ENCODE measurements at regions not wholly inside any gene's neighbourhood (a gene's known extent, or its start where the extent isn't known, plus 50 kb on each side); places are given as distances from the start of the nearest gene placed in this dataset.
A peak's percentile ranks its signal among the peaks of the same experiment; 100 is the strongest.

- DNase-seq: no peak
- Histone ChIP-seq H3K36me3 (ENCODE audit: control insufficient read depth in 2 of 3, insufficient read depth in 3 of 3, low read length in 3 of 3) (no peaks in the 10 kb centered on the region), H3K27ac (ENCODE audit: low read depth, low read length) (no peak overlapping the region), H3K4me3 (ENCODE audit: low read length) (no peak overlapping the region), H3K4me1 (ENCODE audit: control insufficient read depth in 2 of 2, insufficient read depth in 2 of 2, low read length in 2 of 2) (no peaks in the 10 kb centered on the region), H3K9me3 (ENCODE audit: control insufficient read depth in 2 of 3, low read length in 3 of 3) (no peaks in the 10 kb centered on the region), H3K27me3 (ENCODE audit: control insufficient read depth in 2 of 2, insufficient read depth in 2 of 2, low read length in 2 of 2) (no peaks in the 10 kb centered on the region)
- Mint-ChIP-seq H3K9me3 (peaks cover 0 to 29% (median 1%) of the 10 kb centered on the region in 11 donors), H3K27me3 (no peaks in the 10 kb centered on the region), H3K36me3 (no peaks in the 10 kb centered on the region), H3K4me1 (no peaks in the 10 kb centered on the region), H3K4me3 (no peak overlapping the region), H3K27ac (no peak overlapping the region)
- CTCF ChIA-PET: no interaction called here
- POLR2A ChIA-PET: no interaction called here
- intact Hi-C loops (cut with micrococcal nuclease): no loop called here
- no peak for ATAC-seq
These were observed 832.8 kb downstream of the NCAM2 start for GRCh38 chr21:21831036-21831435.

- Histone ChIP-seq H3K27me3 (ENCODE audit: control insufficient read depth in 2 of 2, insufficient read depth in 2 of 2, low read length in 2 of 2) (no peaks in the 10 kb centered on the region), H3K4me3 (ENCODE audit: low read length) (no peak overlapping the region), H3K36me3 (ENCODE audit: control insufficient read depth in 2 of 3, insufficient read depth in 3 of 3, low read length in 3 of 3) (no peaks in the 10 kb centered on the region), H3K4me1 (ENCODE audit: control insufficient read depth in 2 of 2, insufficient read depth in 2 of 2, low read length in 2 of 2) (no peaks in the 10 kb centered on the region), H3K27ac (ENCODE audit: low read depth, low read length) (no peak overlapping the region), H3K9me3 (ENCODE audit: control insufficient read depth in 2 of 3, low read length in 3 of 3) (no peaks in the 10 kb centered on the region)
- H3K27ac Mint-ChIP-seq: no peak overlapping the region
- H3K4me3 Mint-ChIP-seq: no peak overlapping the region
- no peak for DNase-seq
- no peaks in the 10 kb centered on the region for H3K36me3 Mint-ChIP-seq
- ChIA-PET POLR2A (no interaction called here), CTCF (no interaction called here)
- H3K9me3 Mint-ChIP-seq: peaks cover 0 to 16% (median 2%) of the 10 kb centered on the region in 11 donors
- ATAC-seq: no peak
- H3K4me1 Mint-ChIP-seq: no peaks in the 10 kb centered on the region
- H3K27me3 Mint-ChIP-seq: no peaks in the 10 kb centered on the region
- intact Hi-C loops (cut with micrococcal nuclease): no loop called here
These were observed 847.7 kb downstream of the NCAM2 start for GRCh38 chr21:21845901-21846300.

- Histone ChIP-seq H3K4me1 (ENCODE audit: control insufficient read depth in 2 of 2, insufficient read depth in 2 of 2, low read length in 2 of 2) (no peaks in the 10 kb centered on the region), H3K36me3 (ENCODE audit: control insufficient read depth in 2 of 3, insufficient read depth in 3 of 3, low read length in 3 of 3) (no peaks in the 10 kb centered on the region), H3K27ac (ENCODE audit: low read depth, low read length) (no peak overlapping the region), H3K27me3 (ENCODE audit: control insufficient read depth in 2 of 2, insufficient read depth in 2 of 2, low read length in 2 of 2) (no peaks in the 10 kb centered on the region), H3K4me3 (ENCODE audit: low read length) (no peak overlapping the region), H3K9me3 (ENCODE audit: control insufficient read depth in 2 of 3, low read length in 3 of 3) (no peaks in the 10 kb centered on the region)
- DNase-seq (no peak), ATAC-seq (no peak)
- POLR2A ChIA-PET: no interaction called here
- Mint-ChIP-seq H3K9me3 (peaks cover 0 to 11% (median 3%) of the 10 kb centered on the region in 11 donors), H3K4me1 (no peaks in the 10 kb centered on the region), H3K27me3 (no peaks in the 10 kb centered on the region), H3K4me3 (no peak overlapping the region), H3K27ac (no peak overlapping the region), H3K36me3 (no peaks in the 10 kb centered on the region)
- CTCF ChIA-PET: no interaction called here
- intact Hi-C loops (cut with micrococcal nuclease): no loop called here
These were observed 853.0 kb downstream of the NCAM2 start for GRCh38 chr21:21851205-21851604.

GRCh38 chr21:21851657-21852056 is 853.4 kb downstream of the NCAM2 start:
- no peak for DNase-seq
- Histone ChIP-seq H3K27ac (ENCODE audit: low read depth, low read length) (no peak overlapping the region), H3K9me3 (ENCODE audit: control insufficient read depth in 2 of 3, low read length in 3 of 3) (no peaks in the 10 kb centered on the region), H3K4me1 (ENCODE audit: control insufficient read depth in 2 of 2, insufficient read depth in 2 of 2, low read length in 2 of 2) (no peaks in the 10 kb centered on the region), H3K27me3 (ENCODE audit: control insufficient read depth in 2 of 2, insufficient read depth in 2 of 2, low read length in 2 of 2) (no peaks in the 10 kb centered on the region), H3K4me3 (ENCODE audit: low read length) (no peak overlapping the region), H3K36me3 (ENCODE audit: control insufficient read depth in 2 of 3, insufficient read depth in 3 of 3, low read length in 3 of 3) (no peaks in the 10 kb centered on the region)
- no peak for ATAC-seq
- H3K4me3 Mint-ChIP-seq: no peak overlapping the region
- H3K9me3 Mint-ChIP-seq: peaks cover 0 to 11% (median 3%) of the 10 kb centered on the region in 11 donors
- no peaks in the 10 kb centered on the region for H3K4me1 Mint-ChIP-seq
- intact Hi-C loops (cut with micrococcal nuclease): no loop called here
- H3K27me3 Mint-ChIP-seq: no peaks in the 10 kb centered on the region
- no peak overlapping the region for H3K27ac Mint-ChIP-seq
- CTCF ChIA-PET: no interaction called here
- no peaks in the 10 kb centered on the region for H3K36me3 Mint-ChIP-seq
- POLR2A ChIA-PET: no interaction called here

- DNase-seq: no peak
- intact Hi-C loops (cut with micrococcal nuclease): no loop called here
- Histone ChIP-seq H3K27ac (ENCODE audit: low read depth, low read length) (no peak overlapping the region), H3K4me3 (ENCODE audit: low read length) (no peak overlapping the region), H3K27me3 (ENCODE audit: control insufficient read depth in 2 of 2, insufficient read depth in 2 of 2, low read length in 2 of 2) (no peaks in the 10 kb centered on the region), H3K36me3 (ENCODE audit: control insufficient read depth in 2 of 3, insufficient read depth in 3 of 3, low read length in 3 of 3) (no peaks in the 10 kb centered on the region), H3K4me1 (ENCODE audit: control insufficient read depth in 2 of 2, insufficient read depth in 2 of 2, low read length in 2 of 2) (no peaks in the 10 kb centered on the region), H3K9me3 (ENCODE audit: control insufficient read depth in 2 of 3, low read length in 3 of 3) (no peaks in the 10 kb centered on the region)
- no peaks in the 10 kb centered on the region for H3K27me3 Mint-ChIP-seq
- POLR2A ChIA-PET: no interaction called here
- peaks cover 0 to 2% (median 0%) of the 10 kb centered on the region in 7 donors for H3K4me1 Mint-ChIP-seq
- no peak overlapping the region for H3K27ac Mint-ChIP-seq
- no peak overlapping the region for H3K4me3 Mint-ChIP-seq
- ATAC-seq: no peak
- peaks cover 0 to 12% (median 5%) of the 10 kb centered on the region in 11 donors for H3K9me3 Mint-ChIP-seq
- CTCF ChIA-PET: no interaction called here
- H3K36me3 Mint-ChIP-seq: no peaks in the 10 kb centered on the region
These were observed 860.5 kb downstream of the NCAM2 start for GRCh38 chr21:21858502-21859334.

GRCh38 chr21:21860888-21861287 is 862.7 kb downstream of the NCAM2 start:
- peak overlapping the region in 1 of 9 donors; percentile 5 for H3K27ac Mint-ChIP-seq
- no peaks in the 10 kb centered on the region for H3K36me3 Mint-ChIP-seq
- H3K4me3 Mint-ChIP-seq: no peak overlapping the region

GRCh38 chr21:21864321-21864840 is 866.2 kb downstream of the NCAM2 start:
- ATAC-seq (no peak), DNase-seq (no peak)
- H3K4me1 Mint-ChIP-seq: no peaks in the 10 kb centered on the region
- H3K4me3 ChIP-seq (ENCODE audit: low read length): no peak overlapping the region
- peaks cover 0 to 11% (median 3%) of the 10 kb centered on the region in 11 donors for H3K9me3 Mint-ChIP-seq
- intact Hi-C loops (cut with micrococcal nuclease): no loop called here
- no peaks in the 10 kb centered on the region for H3K4me1 ChIP-seq (ENCODE audit: control insufficient read depth in 2 of 2, insufficient read depth in 2 of 2, low read length in 2 of 2)
- no peaks in the 10 kb centered on the region for H3K36me3 ChIP-seq (ENCODE audit: control insufficient read depth in 2 of 3, insufficient read depth in 3 of 3, low read length in 3 of 3)
- no peaks in the 10 kb centered on the region for H3K27me3 Mint-ChIP-seq
- no peaks in the 10 kb centered on the region for H3K27me3 ChIP-seq (ENCODE audit: control insufficient read depth in 2 of 2, insufficient read depth in 2 of 2, low read length in 2 of 2)
- H3K27ac Mint-ChIP-seq: no peak overlapping the region
- no peak overlapping the region for H3K4me3 Mint-ChIP-seq
- ChIA-PET POLR2A (no interaction called here), CTCF (no interaction called here)
- no peak overlapping the region for H3K27ac ChIP-seq (ENCODE audit: low read depth, low read length)
- H3K9me3 ChIP-seq (ENCODE audit: control insufficient read depth in 2 of 3, low read length in 3 of 3): no peaks in the 10 kb centered on the region
- no peaks in the 10 kb centered on the region for H3K36me3 Mint-ChIP-seq

More at GRCh38 chr21:21860888-21861287, 862.7 kb downstream of the NCAM2 start:
- no peaks in the 10 kb centered on the region for H3K27me3 ChIP-seq (ENCODE audit: control insufficient read depth in 2 of 2, insufficient read depth in 2 of 2, low read length in 2 of 2)
- Mint-ChIP-seq H3K9me3 (peaks cover 0 to 16% (median 3%) of the 10 kb centered on the region in 11 donors), H3K27me3 (no peaks in the 10 kb centered on the region), H3K4me1 (peaks cover 0 to 2% (median 0%) of the 10 kb centered on the region in 7 donors)
- intact Hi-C loops (cut with micrococcal nuclease): no loop called here
- no peak for ATAC-seq
- H3K36me3 ChIP-seq (ENCODE audit: control insufficient read depth in 2 of 3, insufficient read depth in 3 of 3, low read length in 3 of 3): no peaks in the 10 kb centered on the region
- no peak overlapping the region for H3K4me3 ChIP-seq (ENCODE audit: low read length)
- ChIA-PET POLR2A (no interaction called here), CTCF (no interaction called here)
- H3K27ac ChIP-seq (ENCODE audit: low read depth, low read length): no peak overlapping the region
- DNase-seq: no peak
- no peaks in the 10 kb centered on the region for H3K9me3 ChIP-seq (ENCODE audit: control insufficient read depth in 2 of 3, low read length in 3 of 3)
- H3K4me1 ChIP-seq (ENCODE audit: control insufficient read depth in 2 of 2, insufficient read depth in 2 of 2, low read length in 2 of 2): no peaks in the 10 kb centered on the region

All from naive thymus-derived CD4-positive, alpha-beta T cell (primary cell).